HG02981 (cell line): ENCODE measurements at regions not wholly inside any gene's neighbourhood (a gene's known extent, or its start where the extent isn't known, plus 50 kb on each side); places are given as distances from the start of the nearest gene placed in this dataset.

Source experiments
- ATAC-seq: cut with Tn5 transposase; IDR thresholded peaks from one replicate; pipeline ENCODE4 v1.9.1; 2021; ENCODE audit warnings: mild to moderate bottlenecking, moderate library complexity; ENCODE audit not compliant: unreplicated experiment

- ATAC-seq = no peak
Measured at GRCh38 chr3:24830230-24831152, 335.8 kb upstream of the THRB start.

DNA sequence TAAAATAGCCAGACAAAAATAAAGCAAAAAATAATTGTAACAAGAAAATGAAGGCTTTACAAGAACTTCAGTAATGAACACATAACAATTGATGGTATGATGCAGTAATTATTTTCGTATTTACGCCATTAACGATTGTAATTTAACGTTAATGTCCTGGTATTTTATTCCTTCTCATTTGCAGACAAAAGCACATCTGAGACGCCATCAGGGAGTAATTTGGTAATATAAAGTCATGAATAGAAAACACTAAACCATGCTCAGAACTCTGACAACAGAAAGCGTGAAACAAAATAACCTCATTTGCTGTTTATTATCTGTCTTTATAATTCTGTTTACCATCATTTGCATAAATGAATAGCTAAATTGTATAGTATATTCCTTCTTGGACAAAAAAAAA, 336.6 kb upstream of the THRB start:
- no peak for ATAC-seq

- no peak for ATAC-seq
Measured at GRCh38 chr3:24832891-24833290, 338.2 kb upstream of the THRB start.

GRCh38 chr3:24834442-24834841, 339.8 kb upstream of the THRB start:
- no peak for ATAC-seq

GRCh38 chr3:24835510-24835909, 340.9 kb upstream of the THRB start:
- ATAC-seq = no peak

DNA sequence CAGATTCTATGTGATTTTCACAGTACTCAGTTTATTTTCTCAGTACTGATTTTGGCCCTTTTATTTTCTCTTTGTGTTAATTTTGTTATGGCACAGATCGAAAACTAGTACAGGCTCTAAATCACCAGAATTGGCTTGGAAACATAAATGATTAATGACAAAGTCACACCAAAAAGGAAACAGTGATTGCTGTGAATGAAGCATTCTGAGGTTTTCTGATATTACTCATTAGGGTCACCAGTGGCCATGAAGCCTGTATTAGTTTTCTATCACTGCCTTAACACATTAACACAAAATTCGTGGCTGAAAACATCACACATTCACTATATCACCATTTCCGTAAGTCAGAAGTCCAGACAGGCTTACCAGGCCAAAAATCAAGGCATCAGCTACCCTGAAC, 343.0 kb upstream of the THRB start:
- ATAC-seq = peak; percentile 64

GRCh38 chr3:24838533-24838932, 343.9 kb upstream of the THRB start:
- ATAC-seq = no peak

- no peak for ATAC-seq
Measured at GRCh38 chr3:24843955-24844354, 349.3 kb upstream of the THRB start.

GRCh38 chr3:24845524-24846155, 351.0 kb upstream of the THRB start:
- ATAC-seq = no peak

DNA sequence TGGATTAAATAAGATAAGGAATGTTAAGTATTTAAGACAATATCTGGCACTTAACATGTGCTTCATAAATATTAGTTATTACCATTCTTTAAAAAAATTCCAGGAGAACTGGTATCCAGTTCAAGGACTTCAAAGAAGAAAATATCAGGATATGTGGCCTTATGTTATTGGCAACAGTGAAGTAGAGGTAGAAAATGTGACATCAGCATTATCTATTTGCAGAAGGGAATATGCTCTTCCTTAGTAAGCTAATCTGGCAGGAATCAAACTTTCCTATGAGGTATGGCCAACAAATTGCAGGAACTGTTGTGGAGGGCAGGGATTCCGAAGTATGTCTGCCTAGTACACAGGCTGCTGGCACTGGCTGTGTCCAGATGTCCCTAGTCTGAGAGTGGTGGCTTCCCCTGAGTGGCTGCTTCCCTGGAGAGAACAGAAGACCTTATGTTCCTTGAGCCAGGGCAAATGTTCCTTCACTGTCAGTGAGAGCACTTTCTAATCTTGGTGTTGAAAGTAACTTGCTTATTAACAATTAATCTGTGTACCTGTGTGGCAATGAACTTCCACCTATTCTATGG, 351.7 kb upstream of the THRB start:
- no peak for ATAC-seq

DNA sequence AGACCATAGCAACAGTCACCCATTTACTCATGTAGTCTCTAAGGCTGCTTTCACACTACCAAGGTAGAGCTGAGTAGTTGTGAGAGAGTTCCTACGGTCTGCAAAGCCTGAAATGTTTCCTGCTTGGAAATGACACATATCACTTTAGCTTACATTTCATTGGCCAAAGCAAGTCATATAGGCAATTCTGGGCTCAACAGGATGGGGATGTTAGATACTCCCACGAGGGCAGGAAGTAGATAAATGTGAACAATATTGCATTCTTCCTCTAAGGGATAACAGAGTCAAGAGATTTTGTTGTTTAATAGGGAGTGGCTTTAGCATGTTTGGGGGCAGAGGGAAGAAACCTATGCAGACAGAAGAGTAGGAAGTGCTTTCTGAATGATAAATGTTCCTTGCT, 355.6 kb upstream of the THRB start:
- ATAC-seq = no peak

DNA sequence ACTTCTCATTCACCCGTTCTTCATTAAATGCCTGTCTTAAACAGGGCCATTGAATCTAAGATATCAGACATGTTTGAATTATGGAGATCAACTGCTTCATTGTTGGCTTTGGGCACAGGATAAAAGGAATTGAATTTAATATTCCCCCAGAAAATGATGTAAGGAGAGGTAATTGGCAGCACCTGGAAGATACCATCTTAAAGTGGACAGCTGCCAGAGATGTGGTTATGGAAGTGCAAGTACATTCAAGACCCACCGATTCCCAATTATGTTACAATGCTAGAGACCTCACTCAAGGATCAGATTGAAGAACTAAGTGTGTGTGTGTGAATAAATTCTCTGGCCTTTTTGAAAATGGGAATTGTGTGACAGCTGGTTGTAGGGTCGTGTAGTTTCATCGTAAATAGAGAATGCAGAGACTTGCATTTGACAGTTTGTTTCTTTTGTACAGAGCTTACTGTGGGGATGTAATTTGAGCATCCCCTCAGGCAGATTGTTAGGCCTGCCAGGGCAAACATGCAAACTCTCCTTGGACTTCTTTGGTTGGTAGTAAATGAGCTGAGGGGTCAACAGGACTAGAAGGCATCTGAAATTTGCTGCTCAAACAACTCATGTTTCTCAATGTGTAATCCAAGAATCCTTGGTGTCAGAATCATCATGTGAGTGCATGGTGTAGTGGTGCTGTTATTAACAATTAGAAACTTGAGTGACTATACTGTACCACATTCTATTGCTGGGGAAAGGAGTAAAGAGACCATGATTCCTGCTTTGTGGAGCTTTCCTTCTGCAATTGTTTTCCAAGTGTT, 359.2 kb upstream of the THRB start:
- no peak for ATAC-seq

GRCh38 chr3:24854748-24855147, 360.1 kb upstream of the THRB start:
- no peak for ATAC-seq

DNA sequence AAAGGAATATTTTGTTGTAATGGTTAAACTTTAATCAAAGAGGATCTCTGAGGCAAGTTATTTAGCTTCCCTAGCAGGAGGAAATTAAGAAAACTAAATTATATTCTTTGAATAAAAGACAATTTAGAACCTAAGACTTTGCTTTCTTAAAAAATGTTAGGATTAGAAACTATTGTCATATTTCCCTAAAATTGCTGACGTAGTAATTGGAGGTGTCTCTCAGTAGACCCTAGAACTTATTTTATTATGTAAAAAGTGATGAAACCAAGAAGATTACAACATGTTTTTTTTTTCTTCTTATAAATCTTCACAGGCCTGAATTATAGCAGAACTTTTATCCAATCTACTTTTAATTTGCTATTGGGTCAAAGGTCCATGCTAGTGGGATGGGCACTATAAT, 363.3 kb upstream of the THRB start:
- ATAC-seq = no peak

GRCh38 chr3:24863215-24863614, 368.6 kb upstream of the THRB start:
- ATAC-seq = no peak

DNA sequence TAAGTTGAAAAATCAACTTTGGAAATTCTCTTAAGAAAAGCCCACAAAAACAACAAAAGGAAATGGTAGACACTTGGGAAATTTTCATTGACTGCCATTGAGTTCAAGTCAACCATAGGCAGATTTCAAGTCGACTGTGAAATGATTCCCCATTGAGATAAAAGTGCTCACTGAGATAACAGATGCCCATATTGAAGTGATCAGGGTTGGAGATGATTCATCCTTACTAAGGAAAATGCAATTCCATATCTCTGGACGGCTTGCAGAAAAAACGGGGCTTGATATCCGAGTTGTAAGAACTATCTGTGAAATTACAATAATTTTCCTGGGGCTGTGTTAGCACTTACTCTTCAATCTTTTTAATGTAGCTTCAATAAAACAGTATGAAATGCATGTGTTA, 373.1 kb upstream of the THRB start:
- no peak for ATAC-seq

DNA sequence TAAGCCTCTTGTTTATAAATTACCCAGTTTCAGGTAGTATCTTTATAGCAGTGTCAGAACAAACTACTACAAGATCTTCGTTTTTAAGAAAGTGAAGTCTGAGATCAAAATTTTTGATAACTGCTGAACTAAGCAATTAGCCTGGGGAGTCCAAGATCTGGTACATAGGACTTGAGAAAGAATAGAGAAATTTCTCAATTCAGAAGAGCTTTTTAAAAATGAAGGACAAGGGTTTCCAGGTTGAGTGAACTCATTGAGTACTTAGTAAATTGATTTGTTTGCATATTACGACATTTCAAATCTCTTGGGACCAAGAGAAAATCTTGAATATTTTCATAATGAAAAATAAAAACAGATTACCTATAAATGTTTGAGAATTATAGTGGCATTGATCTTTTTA, 386.6 kb upstream of the THRB start:
- no peak for ATAC-seq

DNA sequence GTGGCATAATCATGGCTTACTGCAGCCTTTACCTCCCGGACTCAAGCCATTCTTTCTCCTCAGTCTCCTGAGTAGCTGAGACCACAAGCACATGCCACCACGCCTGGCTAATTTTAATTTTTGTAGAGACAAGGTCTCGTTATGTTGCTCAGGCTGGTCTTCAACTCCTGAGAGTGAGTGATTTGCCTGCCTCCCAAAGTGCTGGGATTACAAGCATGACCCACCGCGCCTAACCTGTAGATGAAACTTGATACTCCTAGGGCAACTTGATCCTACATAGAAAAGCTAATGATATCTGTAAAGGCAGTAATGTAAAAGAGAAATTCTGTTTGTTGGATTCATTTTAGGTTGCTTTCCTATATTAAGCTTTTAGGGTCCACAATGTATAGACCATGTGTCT, 391.9 kb upstream of the THRB start:
- no peak for ATAC-seq

- no peak for ATAC-seq
Measured at GRCh38 chr3:24890012-24890411, 395.4 kb upstream of the THRB start.

- no peak for ATAC-seq
Measured at GRCh38 chr3:24899373-24899772, 404.7 kb upstream of the THRB start.

DNA sequence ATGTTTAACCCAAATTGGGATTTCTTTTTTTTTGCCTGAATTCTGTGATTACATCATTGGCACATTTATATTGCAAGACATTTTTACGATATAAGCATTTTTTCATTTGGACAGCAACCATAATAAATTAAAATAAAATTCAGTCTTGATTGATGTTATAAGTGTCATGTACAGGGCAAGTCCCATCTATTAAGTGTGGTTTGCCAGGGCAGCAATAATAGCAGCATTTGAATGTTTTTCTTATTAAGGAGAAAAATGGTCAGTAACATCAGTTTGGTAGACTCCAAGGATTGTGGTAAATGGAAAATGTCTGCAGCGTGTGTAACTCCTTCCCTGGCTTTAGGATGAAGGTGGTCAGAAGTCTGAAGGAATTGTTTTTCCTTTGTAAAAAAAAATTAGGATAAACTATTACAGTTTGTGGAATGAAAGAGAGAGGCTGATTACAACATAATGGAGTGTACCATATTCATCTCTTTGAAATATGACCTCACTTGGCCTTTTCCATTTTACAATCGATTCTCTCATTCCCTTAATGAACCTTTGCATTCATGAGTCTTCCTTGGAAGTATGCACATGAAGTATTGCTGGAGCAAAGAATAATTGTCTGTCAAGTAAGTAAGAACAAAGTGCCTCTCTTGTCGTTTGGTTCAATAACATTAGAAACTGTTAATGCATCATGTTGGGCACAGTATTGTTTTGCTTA, 405.4 kb upstream of the THRB start:
- no peak for ATAC-seq
